Muscle layer of duodenum (tissue), 2 donors: ENCODE measurements at regions not wholly inside any gene's neighbourhood (a gene's known extent, or its start where the extent isn't known, plus 50 kb on each side); places are given as distances from the start of the nearest gene placed in this dataset.

Source experiments
- H3K27ac ChIP-seq: one replicate; pipeline ENCODE4 v1.7.0; 2013; ENCODE audit warnings: mild to moderate bottlenecking, low read length
- H3K27me3 ChIP-seq: one replicate; pipeline ENCODE4 v1.7.0; 2013; ENCODE audit warnings: low read depth, mild to moderate bottlenecking, control low read depth, low read length
- H3K36me3 ChIP-seq, 2 donors: one replicate each; pipeline ENCODE4 v1.7.0; 2013; ENCODE audit warnings: low read length in 2 of 2, control low read depth in 1 of 2, mild to moderate bottlenecking in 1 of 2; ENCODE audit not compliant: insufficient read depth in 2 of 2, control insufficient read depth in 1 of 2
- H3K4me1 ChIP-seq, 2 donors: one replicate each; pipeline ENCODE4 v1.7.0; 2013; ENCODE audit warnings: low read length in 2 of 2, mild to moderate bottlenecking in 2 of 2, control low read depth in 1 of 2, moderate library complexity in 1 of 2; ENCODE audit not compliant: insufficient read depth in 2 of 2, control insufficient read depth in 1 of 2
- H3K4me3 ChIP-seq, 2 donors: one replicate each; pipeline ENCODE4 v1.7.0; 2013; ENCODE audit warnings: low read length in 2 of 2, low read depth in 1 of 2, mild to moderate bottlenecking in 1 of 2
- H3K9me3 ChIP-seq, 2 donors: one replicate each; pipeline ENCODE4 v1.7.0; 2013; ENCODE audit warnings: low read length in 2 of 2, control low read depth in 1 of 2, mild to moderate bottlenecking in 1 of 2; ENCODE audit not compliant: control insufficient read depth in 1 of 2
- donor health status: healthy.

- Histone ChIP-seq H3K36me3 (no peaks in the 10 kb centered on the region), H3K27ac (no peak overlapping the region), H3K4me3 (no peak overlapping the region), H3K4me1 (no peaks in the 10 kb centered on the region), H3K9me3 (no peaks in the 10 kb centered on the region), H3K27me3 (no peaks in the 10 kb centered on the region)
Measured at GRCh38 chr5:173538018-173538417, 78.4 kb downstream of the BOD1 start.

GRCh38 chr5:173537228-173537627 is 79.2 kb downstream of the BOD1 start:
- Histone ChIP-seq H3K27ac (no peak overlapping the region), H3K27me3 (no peaks in the 10 kb centered on the region), H3K4me1 (no peaks in the 10 kb centered on the region), H3K4me3 (no peak overlapping the region), H3K36me3 (no peaks in the 10 kb centered on the region), H3K9me3 (no peaks in the 10 kb centered on the region)

GRCh38 chr5:173535976-173536639 is 80.3 kb downstream of the BOD1 start:
- Histone ChIP-seq H3K36me3 (no peaks in the 10 kb centered on the region), H3K27me3 (no peaks in the 10 kb centered on the region), H3K9me3 (no peaks in the 10 kb centered on the region), H3K4me3 (no peak overlapping the region), H3K4me1 (no peaks in the 10 kb centered on the region), H3K27ac (no peak overlapping the region)

- no peak overlapping the region for H3K4me3 ChIP-seq
- no peaks in the 10 kb centered on the region for H3K9me3 ChIP-seq
- H3K27me3 ChIP-seq, result no peaks in the 10 kb centered on the region
- no peak overlapping the region for H3K27ac ChIP-seq
- no peaks in the 10 kb centered on the region for H3K4me1 ChIP-seq
- no peaks in the 10 kb centered on the region for H3K36me3 ChIP-seq
Measured at GRCh38 chr5:173535166-173535975, 81.1 kb downstream of the BOD1 start.

- H3K27ac ChIP-seq, result no peak overlapping the region
- no peaks in the 10 kb centered on the region for H3K27me3 ChIP-seq
- no peak overlapping the region for H3K4me3 ChIP-seq
- H3K4me1 ChIP-seq, result no peaks in the 10 kb centered on the region
- no peaks in the 10 kb centered on the region for H3K9me3 ChIP-seq
- no peaks in the 10 kb centered on the region for H3K36me3 ChIP-seq
Measured at GRCh38 chr5:173534664-173535063, 81.8 kb downstream of the BOD1 start.

GRCh38 chr5:173534031-173534430 is 82.4 kb downstream of the BOD1 start:
- H3K36me3 ChIP-seq, result no peaks in the 10 kb centered on the region

GRCh38 chr5:173532689-173533250 is 83.7 kb downstream of the BOD1 start:
- Histone ChIP-seq H3K4me3 (no peak overlapping the region), H3K4me1 (no peaks in the 10 kb centered on the region), H3K9me3 (no peaks in the 10 kb centered on the region), H3K27ac (no peak overlapping the region), H3K27me3 (no peaks in the 10 kb centered on the region), H3K36me3 (no peaks in the 10 kb centered on the region)

More at GRCh38 chr5:173534031-173534430, 82.4 kb downstream of the BOD1 start:
- Histone ChIP-seq H3K27ac (no peak overlapping the region), H3K9me3 (no peaks in the 10 kb centered on the region), H3K27me3 (no peaks in the 10 kb centered on the region), H3K4me3 (no peak overlapping the region), H3K4me1 (no peaks in the 10 kb centered on the region)

GRCh38 chr5:173531863-173532262 is 84.6 kb downstream of the BOD1 start:
- Histone ChIP-seq H3K27ac (no peak overlapping the region), H3K27me3 (no peaks in the 10 kb centered on the region), H3K4me1 (no peaks in the 10 kb centered on the region), H3K36me3 (no peaks in the 10 kb centered on the region), H3K4me3 (no peak overlapping the region), H3K9me3 (no peaks in the 10 kb centered on the region)

GRCh38 chr5:173530547-173530946 is 85.9 kb downstream of the BOD1 start:
- Histone ChIP-seq H3K27me3 (no peaks in the 10 kb centered on the region), H3K27ac (no peak overlapping the region), H3K4me1 (no peaks in the 10 kb centered on the region), H3K36me3 (no peaks in the 10 kb centered on the region), H3K9me3 (no peaks in the 10 kb centered on the region), H3K4me3 (no peak overlapping the region)

GRCh38 chr5:173529861-173530260 is 86.6 kb downstream of the BOD1 start:
- H3K4me1 ChIP-seq, result no peaks in the 10 kb centered on the region
- H3K9me3 ChIP-seq, result no peaks in the 10 kb centered on the region
- H3K36me3 ChIP-seq, result no peaks in the 10 kb centered on the region
- no peak overlapping the region for H3K27ac ChIP-seq
- H3K27me3 ChIP-seq, result no peaks in the 10 kb centered on the region
- H3K4me3 ChIP-seq, result no peak overlapping the region

GRCh38 chr5:173527671-173528070 is 88.8 kb downstream of the BOD1 start:
- no peaks in the 10 kb centered on the region for H3K4me1 ChIP-seq
- H3K9me3 ChIP-seq, result no peaks in the 10 kb centered on the region
- no peak overlapping the region for H3K27ac ChIP-seq
- H3K27me3 ChIP-seq, result no peaks in the 10 kb centered on the region
- H3K4me3 ChIP-seq, result no peak overlapping the region
- H3K36me3 ChIP-seq, result no peaks in the 10 kb centered on the region
